ENCODE measurements at regions not wholly inside any gene's neighbourhood (a gene's known extent, or its start where the extent isn't known, plus 50 kb on each side); places are given as distances from the start of the nearest gene placed in this dataset.

DNA sequence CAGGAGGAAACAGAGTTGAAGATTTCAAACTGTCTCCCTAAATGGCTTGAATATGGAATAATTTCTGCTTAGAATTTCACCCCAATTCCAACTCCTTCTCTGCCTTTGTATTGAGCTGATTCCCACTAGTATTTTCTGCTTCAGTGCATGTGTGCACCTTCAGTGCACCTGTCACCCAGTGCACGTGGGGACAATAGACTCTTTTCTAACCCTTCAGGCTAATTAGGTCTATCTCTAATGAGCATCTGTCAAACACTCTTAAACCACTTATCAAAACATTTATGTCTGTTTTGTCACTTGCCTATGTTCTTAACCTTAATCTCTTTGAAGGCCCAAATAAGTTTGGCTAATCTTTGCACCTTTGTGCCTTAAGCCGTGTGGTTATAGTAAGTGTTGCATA, 232.0 kb upstream of the NETO1 start:
- ChIA-PET CTCF (no interaction called here), POLR2A (no interaction called here)
- TF ChIP-seq, protein P1, sequence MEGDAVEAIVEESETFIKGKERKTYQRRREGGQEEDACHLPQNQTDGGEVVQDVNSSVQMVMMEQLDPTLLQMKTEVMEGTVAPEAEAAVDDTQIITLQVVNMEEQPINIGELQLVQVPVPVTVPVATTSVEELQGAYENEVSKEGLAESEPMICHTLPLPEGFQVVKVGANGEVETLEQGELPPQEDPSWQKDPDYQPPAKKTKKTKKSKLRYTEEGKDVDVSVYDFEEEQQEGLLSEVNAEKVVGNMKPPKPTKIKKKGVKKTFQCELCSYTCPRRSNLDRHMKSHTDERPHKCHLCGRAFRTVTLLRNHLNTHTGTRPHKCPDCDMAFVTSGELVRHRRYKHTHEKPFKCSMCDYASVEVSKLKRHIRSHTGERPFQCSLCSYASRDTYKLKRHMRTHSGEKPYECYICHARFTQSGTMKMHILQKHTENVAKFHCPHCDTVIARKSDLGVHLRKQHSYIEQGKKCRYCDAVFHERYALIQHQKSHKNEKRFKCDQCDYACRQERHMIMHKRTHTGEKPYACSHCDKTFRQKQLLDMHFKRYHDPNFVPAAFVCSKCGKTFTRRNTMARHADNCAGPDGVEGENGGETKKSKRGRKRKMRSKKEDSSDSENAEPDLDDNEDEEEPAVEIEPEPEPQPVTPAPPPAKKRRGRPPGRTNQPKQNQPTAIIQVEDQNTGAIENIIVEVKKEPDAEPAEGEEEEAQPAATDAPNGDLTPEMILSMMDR (IDR thresholded peaks at IDR 0.05), result no peak
- Mint-ChIP-seq H3K9me3 (peaks cover 7% of the 10 kb centered on the region), H3K36me3 (ENCODE audit: low read depth) (no peaks in the 10 kb centered on the region), H3K27ac (no peak overlapping the region), H3K27me3 (no peaks in the 10 kb centered on the region), H3K4me3 (no peak overlapping the region), H3K4me1 (no peaks in the 10 kb centered on the region)
- no peak for DNase-seq
- intact Hi-C loops (cut with micrococcal nuclease), result no loop called here
- no peak for ATAC-seq (ENCODE audit: low read depth)

DNA sequence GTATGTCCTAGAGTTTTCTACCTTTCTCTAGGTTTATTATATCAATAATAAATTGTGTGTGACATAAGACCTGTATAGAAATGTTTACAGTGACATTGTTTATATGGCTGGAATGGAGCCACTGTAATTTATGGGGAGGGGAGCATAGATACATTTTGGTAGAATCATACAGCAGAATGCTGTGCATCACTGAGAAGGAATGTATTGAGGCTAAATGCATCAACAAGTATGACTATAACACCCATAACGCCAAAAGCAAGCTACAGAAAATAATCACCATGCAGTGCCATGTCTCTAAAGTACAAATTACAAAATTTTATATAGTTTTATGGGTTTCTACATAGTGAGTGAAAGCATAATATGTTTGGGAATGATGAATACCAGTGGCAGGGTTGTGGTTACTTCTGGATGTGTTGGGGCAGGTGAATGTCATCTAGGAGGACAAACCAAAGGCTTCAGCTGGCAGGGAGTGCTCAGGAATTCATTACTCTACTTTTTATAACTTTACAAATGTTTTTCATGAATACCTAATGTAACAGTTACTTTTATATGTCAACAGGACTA, 226.0 kb upstream of the NETO1 start:
- DNase-seq (no peak), ATAC-seq (ENCODE audit: low read depth) (no peak)
- H3K27me3 Mint-ChIP-seq, result no peaks in the 10 kb centered on the region
- H3K36me3 Mint-ChIP-seq (ENCODE audit: low read depth), result no peaks in the 10 kb centered on the region
- TF ChIP-seq, protein P1 (IDR thresholded peaks at IDR 0.05), result no peak
- no peak overlapping the region for H3K27ac Mint-ChIP-seq
- intact Hi-C loops (cut with micrococcal nuclease), result no loop called here
- H3K9me3 Mint-ChIP-seq, result peaks cover 17% of the 10 kb centered on the region
- CTCF ChIA-PET, result no interaction called here
- POLR2A ChIA-PET, result no interaction called here
- H3K4me1 Mint-ChIP-seq, result no peaks in the 10 kb centered on the region
- H3K4me3 Mint-ChIP-seq, result no peak overlapping the region

GRCh38 chr18:73088445-73088844, 220.7 kb upstream of the NETO1 start:
- no peaks in the 10 kb centered on the region for H3K36me3 Mint-ChIP-seq (ENCODE audit: low read depth)
- H3K4me3 Mint-ChIP-seq, result no peak overlapping the region
- ChIA-PET CTCF (no interaction called here), POLR2A (no interaction called here)
- H3K9me3 Mint-ChIP-seq, result peaks cover 11% of the 10 kb centered on the region
- no peak overlapping the region for H3K27ac Mint-ChIP-seq
- intact Hi-C loops (cut with micrococcal nuclease), result no loop called here
- H3K4me1 Mint-ChIP-seq, result peaks cover 21% of the 10 kb centered on the region
- DNase-seq, result no peak
- TF ChIP-seq, protein P1 (IDR thresholded peaks at IDR 0.05), result no peak
- H3K27me3 Mint-ChIP-seq, result no peaks in the 10 kb centered on the region
- no peak for ATAC-seq (ENCODE audit: low read depth)

DNA sequence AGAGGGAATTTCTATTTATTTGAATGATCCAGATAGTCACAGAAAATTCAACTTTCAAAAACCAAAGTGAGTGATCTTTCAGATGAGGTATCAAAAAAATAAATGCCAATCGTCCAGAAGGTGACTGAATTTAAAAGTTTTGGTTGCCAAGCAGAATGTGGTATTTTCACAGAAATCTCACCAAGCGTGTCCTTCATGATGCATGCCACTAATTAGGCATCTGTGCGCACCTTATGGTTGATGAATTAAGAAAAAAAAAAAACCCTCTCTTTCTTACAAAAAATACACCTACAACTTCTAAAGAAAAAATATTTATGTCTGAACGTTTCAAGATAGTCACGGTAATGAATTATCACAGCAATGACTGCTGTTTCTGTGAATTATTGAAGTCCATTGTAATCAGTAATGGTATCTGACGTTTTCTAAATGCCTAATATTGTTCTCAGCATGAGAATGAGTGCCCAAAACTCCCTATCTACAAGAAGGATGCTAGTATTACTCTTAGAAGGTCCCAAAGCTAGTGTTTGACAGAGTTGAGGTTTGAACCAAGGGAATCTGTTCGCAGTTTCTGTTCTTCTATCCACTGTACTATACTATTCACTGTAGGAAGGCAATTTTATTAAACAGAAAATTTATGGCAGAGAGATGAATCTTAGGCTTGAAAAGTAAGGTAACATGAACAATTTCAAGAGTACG, 219.6 kb upstream of the NETO1 start:
- Mint-ChIP-seq H3K4me1 (peaks cover 21% of the 10 kb centered on the region), H3K36me3 (ENCODE audit: low read depth) (no peaks in the 10 kb centered on the region), H3K9me3 (peaks cover 11% of the 10 kb centered on the region), H3K27me3 (no peaks in the 10 kb centered on the region), H3K4me3 (no peak overlapping the region), H3K27ac (no peak overlapping the region)
- intact Hi-C loops (cut with micrococcal nuclease), result no loop called here
- ATAC-seq (ENCODE audit: low read depth) (no peak), DNase-seq (no peak)
- ChIA-PET CTCF (no interaction called here), POLR2A (no interaction called here)
- TF ChIP-seq, protein P1 (IDR thresholded peaks at IDR 0.05), result no peak

GRCh38 chr18:73079920-73080319, 212.1 kb upstream of the NETO1 start:
- Mint-ChIP-seq H3K9me3 (peaks cover 4% of the 10 kb centered on the region), H3K27me3 (no peaks in the 10 kb centered on the region), H3K4me1 (peaks cover 19% of the 10 kb centered on the region), H3K4me3 (no peak overlapping the region), H3K27ac (no peak overlapping the region), H3K36me3 (ENCODE audit: low read depth) (no peaks in the 10 kb centered on the region)
- ATAC-seq (ENCODE audit: low read depth), result no peak
- TF ChIP-seq, protein P1 (IDR thresholded peaks at IDR 0.05), result no peak
- no peak for DNase-seq
- ChIA-PET POLR2A (no interaction called here), CTCF (no interaction called here)
- intact Hi-C loops (cut with micrococcal nuclease), result no loop called here
